ENCODE measurements at regions not wholly inside any gene's neighbourhood (a gene's known extent, or its start where the extent isn't known, plus 50 kb on each side); places are given as distances from the start of the nearest gene placed in this dataset.

GRCh38 chr9:68626526-68626925 is 78.5 kb upstream of the PIP5K1B start:
- TF ChIP-seq SP1 (IDR thresholded peaks at IDR 0.05) (no peak), BHLHE40 (IDR thresholded peaks at IDR 0.05; ENCODE audit: borderline replicate concordance) (no peak), ELF4 (IDR thresholded peaks at IDR 0.05) (no peak), SUZ12 (IDR thresholded peaks at IDR 0.05) (no peak), TARDBP (IDR thresholded peaks at IDR 0.05) (no peak), LEF1 (IDR thresholded peaks at IDR 0.05; ENCODE audit: borderline replicate concordance) (no peak), NFRKB (IDR thresholded peaks at IDR 0.05) (no peak), FOXM1 (IDR thresholded peaks at IDR 0.05; ENCODE audit: borderline replicate concordance) (no peak), FOXA1 (IDR thresholded peaks at IDR 0.05) (no peak), HDGF (IDR thresholded peaks at IDR 0.05; ENCODE audit: borderline replicate concordance) (no peak), L3MBTL2 (conservative IDR thresholded peaks at IDR 0.05) (no peak), FOXK2 (IDR thresholded peaks at IDR 0.05) (no peak)
